HG02610 (cell line): ENCODE measurements at regions not wholly inside any gene's neighbourhood (a gene's known extent, or its start where the extent isn't known, plus 50 kb on each side); places are given as distances from the start of the nearest gene placed in this dataset.

Experiments used
- ATAC-seq: cut with Tn5 transposase; IDR thresholded peaks from one replicate; pipeline ENCODE4 v1.9.1; 2021; ENCODE audit warnings: mild to moderate bottlenecking, moderate library complexity; ENCODE audit not compliant: unreplicated experiment

DNA sequence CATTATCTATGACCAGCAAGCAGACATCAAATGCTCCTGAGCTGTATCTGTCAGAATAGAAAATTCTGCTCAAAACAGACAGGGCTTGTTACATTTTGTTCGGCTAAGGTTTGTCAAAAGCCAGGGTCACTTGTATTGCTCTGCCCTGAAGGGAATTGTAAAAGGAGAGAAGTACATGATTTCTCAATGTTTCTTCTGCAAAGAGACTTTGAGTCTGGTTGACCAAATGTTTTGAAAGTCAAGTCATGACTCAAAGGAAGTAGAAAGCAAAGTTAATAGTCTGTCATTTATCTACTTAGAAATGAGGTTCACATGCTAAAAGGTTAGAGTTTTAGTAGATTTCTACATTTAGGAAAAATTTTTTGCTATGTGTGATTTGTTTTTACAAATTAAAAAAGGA lies 1624.1 kb upstream of the ZEB2 start:
- ATAC-seq = no peak

DNA sequence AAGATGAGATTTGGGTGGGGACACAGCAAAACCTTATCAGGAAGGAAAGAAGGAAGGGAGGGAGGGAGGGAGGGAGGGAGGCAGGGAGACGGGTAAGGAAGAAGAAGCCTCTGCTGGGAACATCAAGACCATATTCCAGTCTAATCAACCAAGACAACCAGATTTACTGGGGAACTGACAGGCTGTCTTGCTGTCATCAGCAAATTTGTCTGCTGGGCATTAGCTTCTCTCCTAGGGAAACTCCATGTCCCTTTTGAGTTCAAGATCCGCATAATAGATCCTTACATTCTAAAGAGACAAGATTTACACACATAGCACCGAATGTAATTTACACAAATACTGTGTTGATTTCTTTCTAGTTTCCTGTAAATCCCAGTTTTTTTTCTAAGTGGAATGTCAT lies 1618.9 kb upstream of the ZEB2 start:
- no peak for ATAC-seq

DNA sequence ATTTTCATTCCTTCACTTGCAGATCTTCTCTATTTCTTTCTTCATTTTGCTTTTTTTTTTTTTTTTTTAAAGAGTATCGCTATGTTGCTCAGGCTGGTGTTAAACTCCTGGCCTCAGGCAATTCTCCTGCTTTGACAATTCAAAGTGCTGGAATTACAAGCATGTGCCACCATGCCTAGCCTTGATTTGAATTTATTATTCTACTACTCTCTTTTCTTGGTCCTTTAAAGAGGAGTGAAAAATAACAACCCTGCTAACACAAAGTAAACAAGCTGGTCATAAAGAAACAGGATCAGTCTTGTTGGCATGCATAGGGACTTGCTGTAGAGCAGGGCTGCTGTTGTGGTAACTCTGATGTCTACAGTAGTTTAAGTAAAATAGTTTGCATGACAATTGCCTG lies 1615.3 kb upstream of the ZEB2 start:
- ATAC-seq = no peak

DNA sequence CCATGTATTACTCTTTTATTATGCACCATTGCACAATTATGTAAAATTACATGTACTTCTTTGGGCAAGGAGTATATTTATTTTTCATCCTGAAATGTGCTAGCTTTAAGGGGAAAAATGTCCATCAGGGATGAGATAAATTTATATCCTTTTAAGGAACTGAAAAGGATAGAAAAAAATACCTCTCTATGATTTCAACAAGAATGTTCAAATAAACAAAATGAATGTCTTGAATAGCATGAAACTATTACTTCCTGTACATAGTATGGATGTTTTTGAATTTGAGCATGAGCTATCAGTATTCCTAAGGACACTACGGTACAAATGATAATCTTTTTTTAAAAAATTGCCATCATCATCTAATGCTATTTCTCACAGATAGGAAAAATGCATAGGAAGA lies 1611.9 kb upstream of the ZEB2 start:
- no peak for ATAC-seq

DNA sequence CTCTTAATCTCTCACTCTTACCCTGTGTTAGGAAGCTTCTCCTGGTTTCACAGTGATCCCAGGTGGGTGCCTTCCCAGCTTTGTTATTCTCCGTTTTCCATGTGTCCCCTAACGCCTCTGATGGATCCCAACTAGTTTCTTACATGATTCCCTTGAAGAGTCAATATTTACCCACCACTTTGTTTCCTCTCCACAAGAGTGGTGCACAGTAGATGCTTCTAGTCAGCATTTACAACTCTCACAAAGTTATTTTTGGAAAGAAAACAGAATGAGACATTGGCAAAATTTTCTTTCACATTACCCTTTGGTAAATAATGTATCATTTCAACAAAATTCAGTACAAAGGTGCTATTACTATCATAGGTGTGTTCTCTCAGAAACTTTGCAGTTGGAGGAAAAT lies 1611.1 kb upstream of the ZEB2 start:
- ATAC-seq = no peak

DNA sequence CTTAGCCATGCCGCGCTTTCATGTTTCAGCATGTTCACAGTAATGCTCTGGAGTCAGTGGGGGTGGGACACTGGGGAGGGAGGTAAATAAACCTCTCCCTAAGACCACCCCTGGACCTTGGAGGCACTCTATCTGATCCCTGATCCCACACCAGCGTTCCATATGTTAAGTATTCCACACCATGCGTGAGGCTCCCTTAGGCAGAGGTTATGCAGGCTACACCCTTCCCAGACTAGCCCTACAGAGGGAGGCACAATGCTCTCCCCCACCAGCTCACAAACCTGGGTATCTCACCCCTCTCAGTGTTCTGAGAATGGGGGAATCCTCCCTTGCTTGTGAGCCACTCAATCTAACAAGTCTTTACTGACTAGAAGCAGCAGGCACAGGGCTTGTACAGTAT lies 1610.4 kb upstream of the ZEB2 start:
- no peak for ATAC-seq

DNA sequence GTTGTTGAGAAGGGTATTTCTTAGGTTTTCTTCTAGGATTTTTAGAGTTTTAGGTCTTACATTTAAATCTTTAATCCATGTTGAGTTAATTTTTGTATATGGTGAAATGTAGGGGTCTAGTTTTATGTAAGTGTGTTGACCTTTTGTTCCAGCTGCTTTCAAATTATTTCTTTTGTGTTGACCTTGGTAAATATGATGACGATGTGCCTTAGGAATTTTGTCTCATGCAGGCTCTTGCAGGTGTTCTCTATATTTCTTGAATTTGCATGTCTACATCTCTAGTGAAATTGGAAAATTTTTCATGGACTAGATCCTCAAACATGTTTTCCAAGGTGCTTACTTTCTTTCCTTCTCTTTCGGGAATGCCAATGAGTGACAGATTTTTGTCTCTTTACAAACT lies 1609.3 kb upstream of the ZEB2 start:
- no peak for ATAC-seq

DNA sequence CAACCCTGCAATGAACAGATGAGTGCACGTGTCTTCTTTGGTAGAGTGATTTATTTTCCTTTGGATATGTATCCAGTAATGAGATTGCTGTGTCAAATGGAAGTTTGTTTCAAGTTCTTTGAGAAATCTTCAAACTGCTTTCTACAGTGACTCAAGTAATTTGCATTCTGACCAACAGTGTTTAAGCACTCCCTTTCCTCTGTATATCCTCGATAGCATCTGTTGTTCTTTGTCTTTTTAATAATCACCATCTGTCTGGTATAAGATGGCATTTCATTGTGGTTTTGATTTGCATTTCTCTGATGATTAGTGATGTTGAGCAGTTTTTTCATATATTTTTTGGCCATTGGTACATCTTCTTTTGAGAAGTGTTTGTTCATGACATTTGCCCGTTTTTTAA lies 1608.3 kb upstream of the ZEB2 start:
- no peak for ATAC-seq

DNA sequence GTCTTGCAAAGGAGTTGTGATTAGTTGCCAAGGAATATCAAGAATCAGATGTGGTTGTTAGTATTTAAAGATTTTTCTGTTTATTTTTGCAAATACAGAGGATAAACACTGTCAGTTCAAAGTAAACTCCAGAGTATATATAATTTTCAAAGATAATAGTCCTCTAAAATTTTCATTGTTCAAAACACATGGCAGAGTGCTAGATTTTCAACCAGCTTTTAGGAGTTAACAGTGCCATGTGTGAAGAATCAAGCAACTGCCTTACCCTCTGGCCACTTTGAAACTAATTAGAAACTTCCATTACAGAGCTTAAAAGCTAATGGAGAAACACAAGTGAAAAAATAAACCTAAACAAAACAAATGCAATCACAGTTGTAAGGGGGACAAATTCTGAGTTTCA lies 1605.6 kb upstream of the ZEB2 start:
- no peak for ATAC-seq

DNA sequence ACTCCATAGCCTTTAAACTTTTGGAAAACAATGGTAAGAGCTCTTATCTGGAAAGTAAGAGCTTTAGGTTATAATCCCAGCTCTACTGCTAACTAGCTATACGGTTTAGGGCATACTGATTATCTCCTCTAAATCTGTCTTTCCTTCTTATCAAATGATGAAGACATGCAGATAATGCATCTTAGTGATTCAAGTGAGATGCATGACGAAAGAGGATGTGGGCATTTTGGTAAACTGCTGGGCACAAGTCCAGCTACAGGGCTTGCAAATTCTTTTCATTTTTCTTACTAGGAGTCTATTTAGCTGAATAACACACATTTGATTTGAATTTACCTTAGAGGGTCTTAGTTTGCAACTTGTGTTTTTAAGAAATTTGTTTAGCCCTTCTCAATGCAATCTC lies 1604.8 kb upstream of the ZEB2 start:
- ATAC-seq = no peak

DNA sequence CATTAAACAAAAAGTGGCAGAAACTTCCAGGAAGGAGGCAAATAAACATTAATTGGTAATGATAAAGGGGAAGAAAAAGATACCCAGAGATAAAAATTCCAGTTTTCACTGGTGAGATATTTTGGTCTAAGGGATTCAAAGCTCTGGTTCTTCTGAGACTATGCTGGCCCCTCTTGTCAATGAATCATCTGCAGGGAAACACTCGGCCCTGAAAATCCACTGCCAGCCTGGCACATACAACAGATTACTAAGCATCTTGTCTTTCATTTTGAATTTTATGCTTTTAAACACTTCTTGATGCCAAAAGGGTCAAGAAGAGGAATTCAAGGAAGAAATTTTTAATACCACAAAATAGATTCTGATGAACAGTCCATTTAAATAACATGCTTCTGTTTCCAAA lies 1603.8 kb upstream of the ZEB2 start:
- ATAC-seq = no peak

DNA sequence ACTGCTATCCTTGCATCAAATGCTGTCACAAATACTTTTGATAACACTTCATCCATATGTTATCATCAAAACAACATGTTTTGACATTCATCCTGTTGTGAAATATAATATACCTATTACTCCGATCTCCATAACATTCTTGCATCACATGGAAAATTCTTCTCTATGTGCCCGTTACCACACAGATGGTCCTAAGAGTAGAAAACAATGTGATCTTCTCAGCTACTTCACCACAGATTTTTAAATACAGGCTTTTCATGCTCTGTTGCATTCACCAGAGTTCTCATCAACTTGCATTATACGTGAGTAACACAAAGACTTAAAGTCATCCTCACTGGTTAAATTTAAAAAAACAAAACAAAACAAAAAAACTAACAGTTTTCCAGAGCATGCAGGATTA lies 1603.3 kb upstream of the ZEB2 start:
- ATAC-seq = no peak

DNA sequence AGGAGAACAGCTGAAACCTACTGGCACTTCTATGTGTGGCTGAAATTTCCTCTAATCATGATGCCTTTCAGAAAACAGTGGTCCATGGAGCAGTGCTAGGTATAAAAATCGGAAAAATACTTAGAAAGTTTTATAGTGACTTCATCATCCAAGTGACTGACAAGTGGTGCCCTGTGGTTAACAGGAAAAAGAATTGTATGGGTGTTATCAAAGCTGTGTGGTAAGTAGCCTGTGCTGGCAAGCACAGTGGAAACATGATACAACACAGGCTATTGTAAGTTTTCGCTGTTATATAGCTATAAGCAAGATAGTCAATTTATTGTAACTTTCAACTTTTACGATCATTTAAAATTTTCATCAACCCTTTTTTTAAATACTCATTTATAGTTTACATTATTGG lies 1599.7 kb upstream of the ZEB2 start:
- no peak for ATAC-seq

DNA sequence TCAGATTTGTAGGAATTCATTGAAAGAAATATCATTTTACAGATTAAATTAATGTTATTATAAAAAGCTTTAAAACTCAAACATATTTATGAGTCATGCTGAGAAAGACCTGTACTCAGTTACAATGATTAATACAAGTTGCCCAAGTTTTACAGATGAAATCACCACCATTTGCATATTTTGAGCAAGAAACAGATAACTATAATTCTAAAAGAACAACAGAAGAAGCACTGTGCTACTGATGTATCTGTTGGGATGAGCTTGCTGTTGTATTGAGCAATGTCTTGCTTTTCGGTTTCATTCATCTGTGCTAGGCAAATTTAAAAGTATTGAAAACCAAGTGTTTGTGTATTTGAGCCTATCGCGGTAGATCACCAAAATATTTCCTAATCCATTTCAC lies 1589.1 kb upstream of the ZEB2 start:
- ATAC-seq = no peak

DNA sequence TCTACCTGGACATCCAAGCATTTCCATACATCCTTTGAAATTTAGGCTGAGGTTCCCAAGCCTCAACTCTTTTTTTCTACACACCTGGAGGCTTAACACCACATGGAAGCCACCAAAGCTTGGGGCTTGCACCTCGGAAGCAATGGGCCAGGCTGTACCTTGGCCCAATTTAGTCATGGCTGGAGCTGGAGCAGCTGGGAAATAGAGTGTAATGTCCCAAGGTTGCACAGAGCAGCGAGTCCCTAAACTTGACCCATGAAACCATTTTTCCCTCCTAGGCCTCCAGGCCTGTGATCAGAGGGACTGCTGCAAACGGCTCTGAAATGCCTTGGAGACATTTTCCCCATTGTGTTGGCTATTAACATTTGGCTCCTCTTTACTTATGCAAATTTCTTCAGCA lies 1574.3 kb upstream of the ZEB2 start:
- ATAC-seq = no peak

DNA sequence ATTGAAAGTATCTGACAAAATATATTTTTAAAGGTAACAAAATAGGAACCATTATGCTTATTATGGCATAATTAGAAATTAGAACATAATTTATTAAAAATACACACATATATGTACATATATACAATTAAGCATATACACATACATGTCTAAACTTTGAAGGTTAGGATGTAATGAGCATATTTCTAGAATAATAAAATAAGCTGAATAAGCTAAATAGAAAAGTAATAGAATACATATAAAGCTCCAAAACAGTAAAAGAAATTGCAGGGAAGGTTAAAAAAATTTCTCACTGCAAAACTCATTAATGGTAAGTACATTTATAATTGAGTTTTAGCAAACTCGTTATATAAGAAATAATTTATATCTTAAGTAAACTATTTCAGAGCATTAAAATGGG lies 1561.5 kb upstream of the ZEB2 start:
- no peak for ATAC-seq

DNA sequence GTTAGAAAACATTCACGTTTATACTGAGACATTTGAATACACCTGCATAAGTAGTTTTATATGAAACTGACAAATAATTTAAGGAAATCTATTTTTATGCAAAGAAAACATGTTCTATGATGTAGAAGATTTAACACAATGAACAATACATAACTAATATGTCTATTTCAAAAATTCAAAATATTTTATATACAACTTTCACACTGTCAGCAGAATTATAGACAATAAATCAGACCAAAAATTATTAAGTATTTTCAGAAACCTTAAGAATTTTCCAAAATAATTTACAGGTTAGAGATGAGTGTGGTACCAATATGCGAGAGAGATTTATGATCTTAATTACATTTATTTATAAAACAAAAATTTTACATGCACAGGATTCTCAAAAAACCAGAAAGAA lies 1561.0 kb upstream of the ZEB2 start:
- no peak for ATAC-seq

DNA sequence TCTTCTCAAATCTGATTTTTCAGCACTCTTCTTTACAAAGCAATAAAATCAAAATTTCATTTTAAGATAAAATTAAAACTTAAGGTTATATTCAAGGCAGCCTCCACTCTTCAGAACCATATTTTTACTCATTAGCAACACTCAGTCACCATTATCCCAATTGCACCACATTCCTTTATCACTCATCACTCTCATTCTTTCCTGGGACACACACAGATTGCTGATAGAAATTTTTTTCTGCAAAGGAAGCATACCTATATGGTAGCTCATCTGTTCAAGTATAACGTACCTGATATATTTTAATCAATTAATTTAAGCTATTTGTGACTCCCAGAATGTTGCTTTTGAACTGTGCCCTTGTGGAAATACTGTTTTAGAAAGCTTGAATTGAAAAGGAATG lies 1559.3 kb upstream of the ZEB2 start:
- no peak for ATAC-seq

DNA sequence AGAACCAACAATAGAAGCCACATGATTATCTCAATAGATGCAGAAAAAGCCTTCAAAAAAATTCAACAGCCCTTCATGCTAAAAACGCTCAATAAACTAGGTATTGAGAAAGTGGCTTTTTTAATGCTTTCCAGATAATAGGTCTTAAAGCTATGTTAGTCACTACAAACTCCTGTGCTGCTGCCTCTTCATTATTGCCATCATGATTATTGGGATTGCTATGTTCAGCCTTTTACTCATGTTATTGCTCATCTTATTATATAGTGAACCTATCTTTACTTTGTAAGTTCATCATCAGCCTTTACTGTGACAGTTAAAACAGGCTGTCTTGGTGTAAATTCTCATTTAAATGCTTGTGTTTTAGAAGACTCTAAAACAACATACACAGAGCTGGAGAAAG lies 1557.2 kb upstream of the ZEB2 start:
- ATAC-seq = no peak

DNA sequence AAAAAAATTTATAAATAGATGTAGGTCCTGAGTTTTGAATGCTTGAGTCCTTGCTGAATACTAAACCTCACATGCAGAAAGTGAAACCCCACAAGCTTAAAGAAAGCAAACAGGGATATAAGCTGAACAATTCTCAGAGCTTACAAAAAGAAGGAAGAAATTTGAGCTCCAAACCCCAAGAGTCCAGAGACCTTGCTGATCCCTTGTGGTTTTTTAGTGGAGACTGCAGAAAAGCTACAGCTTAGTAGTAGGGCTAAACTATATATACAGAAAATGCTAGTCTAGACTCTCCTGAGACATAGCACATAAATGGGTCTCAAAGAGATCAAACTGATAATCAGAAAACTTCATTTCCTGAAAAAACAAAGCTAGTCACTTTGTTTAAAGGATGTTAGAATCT lies 1548.1 kb upstream of the ZEB2 start:
- ATAC-seq = no peak

DNA sequence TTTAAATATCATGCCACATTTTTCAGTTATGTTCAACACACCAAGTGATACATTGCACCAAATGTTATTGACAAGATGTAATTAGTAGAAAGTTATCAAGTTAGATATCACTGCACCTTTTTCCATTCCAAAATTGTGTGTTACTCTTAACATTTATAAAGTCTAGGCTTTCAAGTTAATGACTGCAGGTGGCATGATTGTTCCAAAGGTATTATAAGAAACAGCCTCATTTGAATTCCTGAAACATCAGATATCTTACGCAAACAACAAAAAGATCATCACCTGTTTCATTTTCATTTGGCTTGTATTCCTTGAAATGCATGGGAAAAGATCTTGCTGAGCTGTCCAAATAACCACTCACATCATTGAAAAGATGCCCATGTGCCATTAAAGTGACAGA lies 1528.2 kb upstream of the ZEB2 start:
- ATAC-seq = no peak

DNA sequence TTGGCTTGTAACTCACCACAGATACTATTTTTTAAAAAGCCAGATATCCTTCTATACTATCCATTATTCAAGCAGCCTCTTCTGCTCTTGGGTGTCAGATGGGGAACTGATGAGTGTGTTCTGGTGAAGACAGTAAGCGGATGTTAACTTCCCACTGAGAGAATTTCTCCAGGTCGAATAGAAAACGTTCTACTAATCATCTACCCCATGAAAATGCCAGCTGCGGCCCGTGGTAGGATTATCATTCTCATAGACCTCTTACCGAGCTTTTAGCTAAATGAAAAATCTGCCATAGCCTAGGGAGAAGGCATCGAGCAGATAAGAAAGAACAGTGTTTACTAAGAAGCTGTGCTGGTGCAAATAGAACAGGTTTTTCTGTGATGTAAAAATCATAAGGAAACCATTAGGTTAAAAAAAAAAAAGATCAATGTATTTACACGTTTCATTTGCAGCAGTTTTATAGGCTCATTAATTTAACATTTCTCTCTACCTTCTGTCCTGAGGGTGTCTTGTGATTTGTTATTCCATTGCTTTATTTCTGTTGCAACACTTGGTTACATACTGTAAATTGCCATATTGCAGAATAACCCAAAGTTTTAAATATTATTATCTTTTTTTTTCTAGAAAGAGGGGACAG lies 1521.5 kb upstream of the ZEB2 start:
- ATAC-seq = no peak

DNA sequence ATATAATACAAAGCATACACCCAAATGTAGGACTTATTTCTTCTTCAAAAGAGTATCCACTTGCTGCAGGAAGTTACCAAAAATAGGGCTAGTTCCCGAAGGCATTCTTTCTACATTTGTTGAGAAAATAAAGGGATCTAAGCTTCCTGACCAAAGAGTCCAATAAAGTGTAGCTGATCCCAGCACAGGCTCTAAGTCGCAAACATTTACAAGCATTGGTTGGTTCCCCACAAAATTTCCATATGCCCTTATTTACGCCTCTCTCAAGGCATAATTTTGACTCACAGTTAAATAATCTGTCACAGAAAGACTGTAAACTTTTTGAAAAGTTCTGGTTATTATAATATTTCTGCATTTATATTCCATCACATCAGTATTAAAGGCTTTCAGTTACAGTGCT lies 1520.1 kb upstream of the ZEB2 start:
- no peak for ATAC-seq

DNA sequence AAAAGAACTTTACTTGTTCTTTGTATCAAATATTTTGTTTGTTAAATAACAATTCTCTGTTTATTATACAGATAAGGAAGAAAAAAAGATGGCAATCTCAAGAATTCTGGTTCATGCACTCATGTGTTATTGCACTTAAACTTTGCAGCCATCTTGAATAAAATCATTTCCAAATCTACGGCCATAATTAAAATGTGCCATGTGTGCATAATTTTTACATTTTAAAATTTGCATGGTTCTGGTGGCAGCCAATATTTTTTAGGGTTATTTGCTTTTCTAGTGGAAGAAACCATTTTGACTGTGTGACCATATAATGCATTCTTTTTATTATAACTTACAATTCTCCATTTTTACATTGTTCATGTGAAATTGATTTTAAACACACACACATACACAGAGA lies 1518.1 kb upstream of the ZEB2 start:
- no peak for ATAC-seq
